ENCODE measurements at regions not wholly inside any gene's neighbourhood (a gene's known extent, or its start where the extent isn't known, plus 50 kb on each side); places are given as distances from the start of the nearest gene placed in this dataset.

DNA sequence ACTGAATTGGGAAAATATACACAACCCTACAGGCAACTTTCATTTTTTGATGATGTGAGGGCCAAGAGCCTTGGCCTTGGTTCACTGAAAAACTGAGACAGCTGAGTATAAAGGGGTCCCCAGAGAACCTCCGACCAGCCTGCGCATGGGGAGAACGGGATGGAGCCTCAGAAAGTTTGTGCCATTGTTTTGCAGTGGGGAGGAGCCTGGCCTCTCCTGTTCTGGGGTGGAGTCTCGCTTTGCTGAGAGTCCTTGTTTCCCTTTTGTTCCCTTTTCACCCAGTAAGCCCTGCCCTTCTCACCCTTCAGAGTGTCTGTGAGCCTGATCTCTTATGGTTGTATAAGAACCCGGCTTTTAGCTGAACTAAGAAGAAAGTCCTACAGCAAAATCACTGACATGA, 193.2 kb upstream of the AKR1E2 start:
- Histone ChIP-seq H3K79me2 (no peaks in the 10 kb centered on the region), H3K4me2 (no peak overlapping the region), H4K20me1 (ENCODE audit: insufficient read depth, poor library complexity, severe bottlenecking) (no peaks in the 10 kb centered on the region), H3K4me1 (ENCODE audit: insufficient read depth) (no peaks in the 10 kb centered on the region), H3K9me3 (ENCODE audit: low read depth) (no peaks in the 10 kb centered on the region), H3K9me2 (replicated peaks; ENCODE audit: insufficient read depth) (no peaks in the 10 kb centered on the region), H3K27ac (peak overlapping the region; percentile 37), H3K27me3 (no peaks in the 10 kb centered on the region), H3K36me3 (replicated peaks; ENCODE audit: insufficient read depth, low read depth) (no peaks in the 10 kb centered on the region), H2AFZ (no peak overlapping the region), H3K4me3 (no peak overlapping the region)
- 90% methylated on average over 5 of the region's 5 CpGs for WGBS (ENCODE audit: low lambda C conversion rate, missing lambda C conversion rate)
- no peak for TF ChIP-seq CTCF (IDR thresholded peaks at IDR 0.05; ENCODE audit: poor library complexity)
- TF ChIP-seq EZH2phosphoT487 (IDR thresholded peaks at IDR 0.05; ENCODE audit: low read depth, severe bottlenecking, unreplicated experiment): no peak
- no peak for TF ChIP-seq EZH2 (IDR thresholded peaks at IDR 0.05; ENCODE audit: borderline replicate concordance)
- no peak for DNase-seq (ENCODE audit: low spot score)

- WGBS (ENCODE audit: low lambda C conversion rate, missing lambda C conversion rate): 94% methylated on average over 3 of the region's 3 CpGs
- no peak overlapping the region for H2AFZ ChIP-seq
- no peaks in the 10 kb centered on the region for H3K4me1 ChIP-seq (ENCODE audit: insufficient read depth)
- H3K27me3 ChIP-seq: no peaks in the 10 kb centered on the region
- no peaks in the 10 kb centered on the region for H3K79me2 ChIP-seq
- no peak for DNase-seq (ENCODE audit: low spot score)
- no peaks in the 10 kb centered on the region for H3K9me2 ChIP-seq (replicated peaks; ENCODE audit: insufficient read depth)
- no peak overlapping the region for H3K27ac ChIP-seq
- no peaks in the 10 kb centered on the region for H3K9me3 ChIP-seq (ENCODE audit: low read depth)
- no peak overlapping the region for H3K4me2 ChIP-seq
- no peaks in the 10 kb centered on the region for H3K36me3 ChIP-seq (replicated peaks; ENCODE audit: insufficient read depth, low read depth)
- H3K4me3 ChIP-seq: no peak overlapping the region
- no peaks in the 10 kb centered on the region for H4K20me1 ChIP-seq (ENCODE audit: insufficient read depth, poor library complexity, severe bottlenecking)
- TF ChIP-seq CTCF (IDR thresholded peaks at IDR 0.05; ENCODE audit: poor library complexity) (no peak), EZH2 (IDR thresholded peaks at IDR 0.05; ENCODE audit: borderline replicate concordance) (no peak), EZH2phosphoT487 (IDR thresholded peaks at IDR 0.05; ENCODE audit: low read depth, severe bottlenecking, unreplicated experiment) (no peak)
Observed at GRCh38 chr10:4626919-4627318, 199.1 kb upstream of the AKR1E2 start.

GRCh38 chr10:4623757-4624420, 202.1 kb upstream of the AKR1E2 start:
- H3K27ac ChIP-seq: no peak overlapping the region
- no peaks in the 10 kb centered on the region for H3K36me3 ChIP-seq (replicated peaks; ENCODE audit: insufficient read depth, low read depth)
- no peaks in the 10 kb centered on the region for H3K27me3 ChIP-seq
- H3K4me1 ChIP-seq (ENCODE audit: insufficient read depth): no peaks in the 10 kb centered on the region
- no peak overlapping the region for H3K4me3 ChIP-seq
- no peaks in the 10 kb centered on the region for H3K79me2 ChIP-seq
- no peak for TF ChIP-seq CTCF (IDR thresholded peaks at IDR 0.05; ENCODE audit: poor library complexity)
- no peak for TF ChIP-seq EZH2phosphoT487 (IDR thresholded peaks at IDR 0.05; ENCODE audit: low read depth, severe bottlenecking, unreplicated experiment)
- no peak for TF ChIP-seq EZH2 (IDR thresholded peaks at IDR 0.05; ENCODE audit: borderline replicate concordance)
- no peak overlapping the region for H3K4me2 ChIP-seq
- no peaks in the 10 kb centered on the region for H3K9me3 ChIP-seq (ENCODE audit: low read depth)
- WGBS (ENCODE audit: low lambda C conversion rate, missing lambda C conversion rate): 96% methylated on average over 1 of the region's 1 CpG
- no peak overlapping the region for H2AFZ ChIP-seq
- DNase-seq (ENCODE audit: low spot score): no peak
- no peaks in the 10 kb centered on the region for H3K9me2 ChIP-seq (replicated peaks; ENCODE audit: insufficient read depth)
- no peaks in the 10 kb centered on the region for H4K20me1 ChIP-seq (ENCODE audit: insufficient read depth, poor library complexity, severe bottlenecking)
